ENCODE measurements at regions not wholly inside any gene's neighbourhood (a gene's known extent, or its start where the extent isn't known, plus 50 kb on each side); places are given as distances from the start of the nearest gene placed in this dataset. TPM values are rescaled to one million over a fixed set of nuclear protein-coding genes. Genes with fewer than 3 reads are reported as not detected.

GRCh38 chr14:51805541-51805940, 54.9 kb upstream of the GNG2 start:
- DNase-seq (ENCODE audit: low read depth in 4 of 6, low spot score in 6 of 6): peak in 1 of 6 donors; percentile 22
- no CpG with 5 or more reads among the region's 2 CpGs for WGBS (ENCODE audit: insufficient coverage)
- no peaks in the 10 kb centered on the region for H3K36me3 ChIP-seq (ENCODE audit: control insufficient read depth, insufficient read depth, low read length)
- H3K4me1 ChIP-seq (ENCODE audit: control insufficient read depth, insufficient read depth, low read length): no peaks in the 10 kb centered on the region
- no peak overlapping the region for H3K4me3 ChIP-seq (ENCODE audit: low read depth, low read length)
- no peak overlapping the region for H3K27ac ChIP-seq (ENCODE audit: low read depth, low read length)
- H3K9me3 ChIP-seq (ENCODE audit: control insufficient read depth, insufficient read depth, low read length): no peaks in the 10 kb centered on the region
- H3K27me3 ChIP-seq (ENCODE audit: control insufficient read depth, insufficient read depth, low read length): no peaks in the 10 kb centered on the region

GRCh38 chr14:51806026-51807023, 54.1 kb upstream of the GNG2 start:
- no peaks in the 10 kb centered on the region for H3K36me3 ChIP-seq (ENCODE audit: control insufficient read depth, insufficient read depth, low read length)
- no peaks in the 10 kb centered on the region for H3K9me3 ChIP-seq (ENCODE audit: control insufficient read depth, insufficient read depth, low read length)
- H3K4me3 ChIP-seq (ENCODE audit: low read depth, low read length): no peak overlapping the region
- DNase-seq (ENCODE audit: low read depth in 4 of 6, low spot score in 6 of 6): no peak
- 100% methylated on average over 1 of the region's 6 CpGs for WGBS (ENCODE audit: insufficient coverage)
- H3K27ac ChIP-seq (ENCODE audit: low read depth, low read length): no peak overlapping the region
- H3K27me3 ChIP-seq (ENCODE audit: control insufficient read depth, insufficient read depth, low read length): no peaks in the 10 kb centered on the region
- no peaks in the 10 kb centered on the region for H3K4me1 ChIP-seq (ENCODE audit: control insufficient read depth, insufficient read depth, low read length)

GRCh38 chr14:51807356-51807755, 53.1 kb upstream of the GNG2 start:
- H3K27me3 ChIP-seq (ENCODE audit: control insufficient read depth, insufficient read depth, low read length): no peaks in the 10 kb centered on the region
- H3K9me3 ChIP-seq (ENCODE audit: control insufficient read depth, insufficient read depth, low read length): no peaks in the 10 kb centered on the region
- H3K4me1 ChIP-seq (ENCODE audit: control insufficient read depth, insufficient read depth, low read length): no peaks in the 10 kb centered on the region
- 41% methylated on average over 4 of the region's 6 CpGs for WGBS (ENCODE audit: insufficient coverage)
- H3K27ac ChIP-seq (ENCODE audit: low read depth, low read length): no peak overlapping the region
- H3K4me3 ChIP-seq (ENCODE audit: low read depth, low read length): no peak overlapping the region
- DNase-seq (ENCODE audit: low read depth in 4 of 6, low spot score in 6 of 6): peak in 3 of 6 donors; percentile 6 to 64 (median 22)
- no peaks in the 10 kb centered on the region for H3K36me3 ChIP-seq (ENCODE audit: control insufficient read depth, insufficient read depth, low read length)

Small RNA genes lying in the stretch of these regions (small RNA-seq; reads per million reads assigned to genes)
- not detected for gene AL079307.3 (ENCODE audit: low replicate concordance)
